Limb (tissue), 2 donors: ENCODE measurements at regions not wholly inside any gene's neighbourhood (a gene's known extent, or its start where the extent isn't known, plus 50 kb on each side); places are given as distances from the start of the nearest gene placed in this dataset.
"Not testable (repeated sequence)": the region's sequence is repeated elsewhere in the genome, so short reads cannot be mapped to it uniquely, and the experiment has no call there.

Experiments used
- DNase-seq, 2 donors: peaks; one replicate each; pipeline ENCODE4 v3.0.0-alpha.2; 2016; ENCODE audit errors: extremely low spot score in 2 of 2

GRCh38 chr6:27630727-27631608 lies 158.1 kb upstream of the ZNF184 start:
- DNase-seq: peak; percentile 27 to 81

GRCh38 chr6:27624694-27625262 lies 151.9 kb upstream of the ZNF184 start:
- DNase-seq: no peak

- no peak for DNase-seq
Measured at GRCh38 chr6:27623103-27623502, 150.2 kb upstream of the ZNF184 start.

DNA sequence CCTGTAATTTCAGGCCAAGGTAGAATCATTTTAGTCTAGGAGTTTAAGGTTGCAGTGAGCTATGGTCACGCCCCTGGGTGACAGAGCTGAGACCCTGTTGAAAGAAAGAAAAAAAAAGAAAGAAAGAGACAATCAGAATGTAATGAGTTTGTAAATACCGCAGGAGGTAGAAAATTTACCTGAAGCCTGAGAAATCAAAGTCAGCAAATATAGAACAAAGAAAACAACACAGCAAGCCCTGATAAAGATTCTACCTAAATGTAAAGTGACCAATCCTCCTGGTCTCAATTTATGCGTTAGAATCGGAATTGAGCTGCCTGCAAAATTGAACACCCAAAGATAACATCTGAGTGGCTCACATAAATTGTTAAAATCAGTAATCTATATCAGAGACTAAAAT lies 146.5 kb upstream of the ZNF184 start:
- no peak for DNase-seq

DNA sequence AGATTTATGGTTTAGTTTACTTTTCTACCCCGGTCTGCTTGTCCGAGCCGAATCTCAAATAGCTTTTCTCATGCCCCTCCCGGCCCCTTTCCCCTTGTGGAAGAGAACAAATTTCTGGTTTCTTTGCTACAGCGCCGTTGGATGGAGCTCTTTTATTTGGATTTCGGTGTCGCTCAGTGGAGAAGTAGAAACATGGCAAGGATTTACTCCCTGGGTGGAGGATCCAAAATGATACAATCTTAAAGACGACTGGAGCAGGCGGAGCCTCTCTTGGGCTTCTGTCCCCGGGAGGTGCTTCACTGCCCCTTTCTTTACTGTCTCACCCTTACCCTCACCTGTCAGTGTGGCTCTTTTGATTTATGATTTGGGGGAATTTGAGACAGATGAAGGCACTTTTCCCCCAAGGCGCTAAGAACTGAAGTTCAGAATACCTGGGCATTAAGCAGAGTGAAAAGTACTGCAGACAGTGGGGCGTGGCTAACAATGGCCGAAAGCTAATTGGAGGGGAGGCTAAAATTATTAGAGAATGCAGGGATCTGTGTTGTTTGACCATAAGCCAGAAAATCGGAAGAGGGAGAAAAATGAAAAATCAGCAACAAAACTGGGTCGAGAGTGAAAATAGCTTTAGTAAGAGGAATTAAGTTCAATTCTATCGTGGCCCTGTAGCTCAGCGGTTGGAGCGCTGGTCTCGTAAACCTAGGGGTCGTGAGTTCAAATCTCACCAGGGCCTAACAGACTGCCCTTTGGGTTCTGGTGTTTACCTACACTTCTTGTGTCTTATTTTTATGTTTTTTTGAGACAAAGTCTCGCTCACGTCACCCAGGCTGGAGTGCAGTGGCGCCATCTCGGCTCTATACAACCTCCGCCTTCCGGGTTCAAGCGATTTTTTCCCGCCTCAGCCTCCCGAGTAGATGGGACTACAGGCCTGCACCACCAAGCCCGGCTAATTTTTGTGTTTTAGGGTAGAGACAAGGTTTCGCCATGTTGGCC lies 145.1 kb upstream of the ZNF184 start:
- peak; percentile 25 to 41 for DNase-seq

DNA sequence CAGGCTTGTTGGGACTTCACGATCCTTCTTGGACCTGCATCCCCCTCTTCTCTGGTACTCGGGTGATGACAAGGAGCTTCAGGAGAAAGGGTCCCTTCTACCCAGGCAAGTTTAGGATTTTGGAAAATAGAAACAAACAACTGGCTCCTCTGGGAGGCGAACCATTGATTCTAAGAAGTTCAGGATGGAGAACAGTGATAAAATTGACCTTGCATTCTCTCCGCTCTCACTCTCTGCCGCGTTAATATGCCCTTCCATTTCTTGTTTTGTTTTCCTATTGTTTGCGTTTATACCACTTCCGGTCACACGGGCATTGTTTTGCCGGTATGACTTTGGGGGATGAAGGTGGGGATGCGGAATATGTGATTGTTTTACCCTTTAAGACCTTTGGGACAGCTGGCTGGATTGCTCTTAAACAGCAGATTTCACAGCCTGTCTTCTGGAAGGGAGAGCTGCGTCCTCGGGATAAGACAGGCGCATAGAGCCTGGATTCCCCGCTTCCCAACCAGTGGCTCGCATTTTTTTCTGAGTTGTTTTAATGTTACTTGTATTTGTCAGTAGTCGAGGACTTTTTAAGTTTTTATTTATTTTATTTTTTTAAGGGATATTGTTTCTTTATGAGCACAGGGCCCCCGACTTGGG lies 144.3 kb upstream of the ZNF184 start:
- DNase-seq: peak in 1 of 2 donors; percentile 38

GRCh38 chr6:27616328-27617045 lies 143.6 kb upstream of the ZNF184 start:
- DNase-seq: no peak

DNA sequence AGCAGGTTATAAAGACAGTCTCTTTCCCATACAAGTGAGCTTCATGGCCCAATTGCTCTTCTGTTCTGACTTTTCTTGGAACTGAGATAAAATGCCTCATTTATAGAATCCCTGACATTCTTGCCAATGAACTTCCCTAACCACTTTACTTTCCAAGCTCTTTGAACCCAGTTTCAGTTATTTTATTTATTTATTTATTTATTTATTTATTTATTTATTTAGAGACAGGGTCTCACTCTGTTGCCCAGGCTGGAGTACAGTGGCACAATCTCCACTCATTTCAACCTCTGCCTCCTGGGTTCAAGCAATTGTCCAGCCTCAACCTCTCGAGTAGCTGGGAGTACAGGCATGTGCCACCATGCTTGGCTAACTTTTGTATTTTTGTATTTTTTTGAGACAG lies 138.5 kb upstream of the ZNF184 start:
- no peak for DNase-seq

DNA sequence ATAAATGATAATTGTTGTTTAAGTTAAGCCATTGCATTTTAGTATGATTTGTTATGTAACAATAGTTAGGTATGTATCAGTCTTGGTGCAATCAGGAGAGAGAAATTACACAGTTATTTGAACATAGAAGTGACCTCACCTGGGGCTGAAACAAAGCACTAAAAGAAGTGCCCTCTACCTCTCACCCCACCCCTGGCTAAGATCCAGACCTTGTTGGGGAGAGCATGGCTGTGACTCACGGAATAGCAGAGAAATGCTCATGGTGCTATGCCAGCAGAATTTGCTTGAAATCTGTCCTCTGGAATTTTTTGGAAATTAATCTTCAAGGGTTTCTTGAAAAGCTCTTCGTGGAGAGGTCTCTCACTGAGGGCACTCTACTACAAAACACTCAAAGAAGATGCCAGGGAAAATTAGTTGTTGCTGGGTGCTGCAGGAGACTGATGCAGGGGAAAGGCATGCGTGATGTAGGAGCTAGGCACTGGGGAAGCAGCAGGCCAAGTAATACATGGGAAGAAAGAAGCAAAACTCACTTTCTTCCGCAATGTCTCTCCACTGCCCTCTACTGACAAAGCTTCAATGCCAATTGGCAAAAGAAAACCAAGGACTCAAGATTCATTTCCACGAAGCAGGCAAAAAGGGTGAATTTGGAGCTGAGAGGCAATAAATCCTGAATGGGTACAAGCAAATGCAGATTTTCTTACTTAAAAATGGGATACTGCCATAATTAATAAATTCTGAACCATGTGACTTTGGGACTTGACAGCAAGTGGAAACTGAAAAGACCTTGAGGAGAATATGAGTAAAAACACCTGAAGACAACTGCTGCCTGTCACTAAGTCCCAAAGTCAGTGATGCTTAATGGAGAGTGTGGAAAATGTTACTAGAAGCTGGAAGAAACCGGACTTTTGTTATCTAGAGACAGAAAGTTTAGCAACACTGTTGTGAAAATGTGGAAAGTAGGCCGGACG lies 136.3 kb upstream of the ZNF184 start:
- peak in 1 of 2 donors; percentile 21 for DNase-seq

- peak; percentile 21 to 43 for DNase-seq
Measured at GRCh38 chr6:27605401-27606342, 132.8 kb upstream of the ZNF184 start.

GRCh38 chr6:27604986-27605385 lies 132.1 kb upstream of the ZNF184 start:
- no peak for DNase-seq

DNA sequence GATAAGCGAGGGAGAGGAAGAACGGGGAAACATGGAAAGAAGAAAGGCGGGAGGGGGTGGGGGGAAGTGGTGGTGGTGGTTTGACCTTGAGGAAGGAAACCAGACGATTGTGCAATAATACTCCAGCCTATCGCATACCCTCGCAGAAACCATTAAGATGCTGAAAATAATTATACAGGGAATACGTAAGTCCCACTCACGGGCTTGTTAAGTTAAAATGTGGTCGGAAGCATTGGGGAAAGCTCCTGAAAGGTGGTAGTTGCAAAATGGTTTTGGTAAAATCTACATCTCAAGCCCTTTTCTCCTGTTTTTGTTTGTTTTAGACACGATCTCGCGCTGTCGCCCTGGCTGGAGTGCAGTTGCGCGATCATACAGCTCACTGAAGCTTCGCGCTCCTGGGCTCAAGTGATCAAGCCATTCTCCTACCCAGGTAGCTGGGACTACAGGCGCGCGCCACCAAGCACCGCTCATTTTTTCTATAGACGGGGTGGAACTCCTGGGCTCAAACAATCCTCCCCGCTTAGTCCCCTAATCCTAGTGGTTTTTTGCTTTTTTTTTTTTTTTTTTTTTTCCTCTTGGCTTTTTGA lies 128.9 kb upstream of the ZNF184 start:
- DNase-seq: peak in 1 of 2 donors; percentile 34

DNA sequence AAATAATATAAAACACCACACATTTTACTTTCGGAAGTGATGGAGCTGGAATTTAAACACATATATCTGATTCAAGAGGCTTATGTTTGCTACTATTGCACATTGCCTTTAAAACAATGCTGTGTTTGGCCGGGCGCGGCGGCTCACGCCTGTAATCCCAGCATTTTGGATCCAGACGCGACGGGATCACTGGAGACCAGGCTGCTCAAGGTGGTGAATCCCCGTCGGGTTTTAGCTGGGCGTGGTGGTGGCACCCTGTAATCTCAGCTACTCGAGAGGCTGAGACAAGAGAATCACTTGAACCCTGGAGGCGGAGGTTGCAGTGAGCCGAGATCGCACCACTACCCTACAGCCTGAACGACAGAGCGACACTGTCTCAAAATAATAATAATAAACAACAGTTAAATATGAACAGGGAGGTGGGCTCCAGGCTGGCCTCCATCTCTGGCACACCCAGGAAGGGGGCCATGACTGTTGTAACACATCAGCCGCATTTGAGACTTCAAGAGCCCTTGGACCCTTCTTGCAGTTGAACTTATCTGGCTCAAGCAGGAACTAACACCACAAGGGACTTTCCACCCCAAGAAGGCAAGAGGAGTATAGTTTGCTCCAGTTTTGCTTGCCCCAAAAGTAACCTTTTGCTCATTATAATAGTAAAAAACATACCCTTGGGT lies 127.1 kb upstream of the ZNF184 start:
- DNase-seq: no peak

DNA sequence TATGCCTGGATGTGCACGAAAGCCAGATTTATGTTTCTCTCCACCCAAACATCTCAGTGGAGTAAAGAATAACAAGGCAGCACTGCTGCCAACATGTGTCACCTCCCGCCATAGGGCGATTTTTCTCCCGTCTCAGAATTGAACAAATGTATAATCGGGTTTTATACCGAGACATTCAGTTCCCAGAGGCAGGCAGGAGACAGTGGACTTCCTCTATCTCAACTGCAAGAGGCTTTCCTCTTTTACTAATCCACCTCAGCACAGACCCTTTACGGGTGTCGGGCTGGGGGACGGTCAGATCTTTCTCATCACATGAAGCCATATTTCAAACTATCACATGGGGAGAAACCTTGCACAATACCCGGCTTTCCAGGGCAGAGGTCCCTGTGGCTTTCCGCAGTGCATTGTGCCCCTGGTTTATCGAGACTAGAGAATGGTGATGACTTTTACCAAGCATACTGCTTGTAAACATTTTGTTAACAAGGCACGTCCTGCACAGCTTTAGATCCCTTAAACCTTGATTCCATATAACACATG lies 124.2 kb upstream of the ZNF184 start:
- DNase-seq: not testable (repeated sequence)

GRCh38 chr6:27593861-27594260 lies 121.0 kb upstream of the ZNF184 start:
- no peak for DNase-seq

DNA sequence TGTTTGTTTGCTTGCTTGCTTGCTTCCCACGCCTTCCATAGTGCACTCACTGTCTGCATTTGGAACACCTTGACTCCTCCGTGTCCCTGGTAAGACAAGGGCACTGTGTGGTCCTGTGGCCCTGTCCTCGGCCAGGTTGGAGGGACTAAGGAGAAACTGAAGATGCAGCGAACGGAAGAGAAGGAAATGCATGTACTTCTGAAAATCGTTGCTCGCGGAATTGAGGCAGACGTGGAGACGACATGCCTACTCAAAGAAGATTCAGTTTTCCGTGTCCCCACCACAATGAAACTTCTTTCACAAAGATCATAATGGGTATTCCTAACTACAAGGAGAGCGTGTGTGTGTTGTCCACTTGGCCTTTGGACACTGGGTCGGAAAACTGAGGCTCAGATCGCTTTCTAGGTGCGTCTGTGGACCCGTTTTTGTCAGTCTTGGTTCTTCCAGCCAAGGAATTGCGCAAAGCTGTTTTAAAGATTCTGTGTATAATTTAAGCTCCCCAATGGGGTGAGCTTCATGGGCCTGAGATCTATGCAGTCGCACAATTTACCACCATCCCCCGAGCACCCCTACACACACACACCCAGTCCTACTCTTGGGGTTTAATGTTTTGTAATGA lies 120.4 kb upstream of the ZNF184 start:
- peak in 1 of 2 donors; percentile 42 for DNase-seq
